ENCODE measurements at regions not wholly inside any gene's neighbourhood (a gene's known extent, or its start where the extent isn't known, plus 50 kb on each side); places are given as distances from the start of the nearest gene placed in this dataset.

DNA sequence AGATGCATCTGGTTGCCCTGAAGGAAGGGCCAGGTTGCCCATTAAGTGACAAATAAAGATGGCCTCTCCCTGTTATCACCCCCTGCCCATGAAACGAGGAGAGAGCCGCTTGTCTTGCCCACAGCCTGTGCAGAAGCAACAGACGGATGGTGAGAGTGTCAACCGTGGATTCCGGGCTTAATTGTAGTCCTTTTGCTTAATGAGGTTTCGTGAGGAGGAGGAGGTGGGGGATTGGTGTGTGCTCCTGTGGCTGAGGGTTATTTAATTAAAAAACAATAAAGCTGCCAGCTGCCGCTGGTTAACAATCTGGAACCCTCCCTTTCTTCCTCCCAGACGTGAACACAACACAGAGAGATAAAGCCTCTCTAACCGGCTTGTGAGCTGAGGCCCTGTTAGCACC lies 188.0 kb upstream of the PARD3B start:
- TF ChIP-seq ZNF311 (tag by site-specific recombination; IDR thresholded peaks at IDR 0.05; ENCODE audit: borderline replicate concordance) = no peak
- no peak for TF ChIP-seq ATF2 (tag by site-specific recombination; IDR thresholded peaks at IDR 0.05; ENCODE audit: low read depth)
- ChIA-PET CTCF (interaction anchor here (0.7 kb wide), 1 partner anchor 51 kb away, joined by 3 read pairs; no protein-coding TSS in a partner anchor), POLR2A (no interaction called here)
- H3K4me3 ChIP-seq (ENCODE audit: low read depth, low read length) = no peak overlapping the region
- no peaks in the 10 kb centered on the region for H3K36me3 ChIP-seq (ENCODE audit: control insufficient read depth in 2 of 2, insufficient read depth in 1 of 2, low read length in 2 of 2)
- H3K4me1 ChIP-seq (ENCODE audit: control insufficient read depth, insufficient read depth, low read length) = no peaks in the 10 kb centered on the region
- H3K27ac ChIP-seq (ENCODE audit: extremely low read depth, low read depth, low read length) = no peak overlapping the region
- H3K9me3 ChIP-seq (ENCODE audit: control insufficient read depth, insufficient read depth, low read depth, low read length) = no peaks in the 10 kb centered on the region

GRCh38 chr2:204359076-204359475 lies 186.2 kb upstream of the PARD3B start:
- H3K9me3 ChIP-seq (ENCODE audit: control insufficient read depth, insufficient read depth, low read depth, low read length) = no peaks in the 10 kb centered on the region
- no peak overlapping the region for H3K27ac ChIP-seq (ENCODE audit: extremely low read depth, low read depth, low read length)
- no peak overlapping the region for H3K4me3 ChIP-seq (ENCODE audit: low read depth, low read length)
- ChIA-PET CTCF (no interaction called here), POLR2A (no interaction called here)
- H3K4me1 ChIP-seq (ENCODE audit: control insufficient read depth, insufficient read depth, low read length) = no peaks in the 10 kb centered on the region
- no peaks in the 10 kb centered on the region for H3K36me3 ChIP-seq (ENCODE audit: control insufficient read depth in 2 of 2, insufficient read depth in 1 of 2, low read length in 2 of 2)
- TF ChIP-seq TRIM28 (IDR thresholded peaks at IDR 0.05; ENCODE audit: borderline replicate concordance, low read length) = no peak
- no peak for TF ChIP-seq ZNF514 (tag by site-specific recombination; IDR thresholded peaks at IDR 0.05)
- TF ChIP-seq OSR2 (tag by site-specific recombination; IDR thresholded peaks at IDR 0.05) = no peak
- no peak for TF ChIP-seq ZNF473 (tag by site-specific recombination; IDR thresholded peaks at IDR 0.05)
- TF ChIP-seq ZIC2 (tag by site-specific recombination; IDR thresholded peaks at IDR 0.05) = no peak
- no peak for TF ChIP-seq HOXA7 (CRISPR knock-in tag; IDR thresholded peaks at IDR 0.05; ENCODE audit: borderline replicate concordance)
- TF ChIP-seq ZNF530 (tag by site-specific recombination; IDR thresholded peaks at IDR 0.05; ENCODE audit: low read depth) = no peak
- TF ChIP-seq ZNF23 (tag by site-specific recombination; IDR thresholded peaks at IDR 0.05; ENCODE audit: borderline replicate concordance) = no peak
- TF ChIP-seq KLF17 (tag by site-specific recombination; IDR thresholded peaks at IDR 0.05) = no peak
- TF ChIP-seq TCF7L2 (IDR thresholded peaks at IDR 0.05; ENCODE audit: borderline replicate concordance, low read depth, low read length) = no peak
- TF ChIP-seq ZNF571 (tag by site-specific recombination; IDR thresholded peaks at IDR 0.05) = no peak
- TF ChIP-seq ZNF48 (tag by site-specific recombination; IDR thresholded peaks at IDR 0.05) = no peak
- no peak for TF ChIP-seq ZNF248 (tag by site-specific recombination; IDR thresholded peaks at IDR 0.05)
- no peak for TF ChIP-seq ZNF394 (tag by site-specific recombination; IDR thresholded peaks at IDR 0.05; ENCODE audit: borderline replicate concordance)
- TF ChIP-seq ZNF37A (tag by site-specific recombination; IDR thresholded peaks at IDR 0.05) = no peak

DNA sequence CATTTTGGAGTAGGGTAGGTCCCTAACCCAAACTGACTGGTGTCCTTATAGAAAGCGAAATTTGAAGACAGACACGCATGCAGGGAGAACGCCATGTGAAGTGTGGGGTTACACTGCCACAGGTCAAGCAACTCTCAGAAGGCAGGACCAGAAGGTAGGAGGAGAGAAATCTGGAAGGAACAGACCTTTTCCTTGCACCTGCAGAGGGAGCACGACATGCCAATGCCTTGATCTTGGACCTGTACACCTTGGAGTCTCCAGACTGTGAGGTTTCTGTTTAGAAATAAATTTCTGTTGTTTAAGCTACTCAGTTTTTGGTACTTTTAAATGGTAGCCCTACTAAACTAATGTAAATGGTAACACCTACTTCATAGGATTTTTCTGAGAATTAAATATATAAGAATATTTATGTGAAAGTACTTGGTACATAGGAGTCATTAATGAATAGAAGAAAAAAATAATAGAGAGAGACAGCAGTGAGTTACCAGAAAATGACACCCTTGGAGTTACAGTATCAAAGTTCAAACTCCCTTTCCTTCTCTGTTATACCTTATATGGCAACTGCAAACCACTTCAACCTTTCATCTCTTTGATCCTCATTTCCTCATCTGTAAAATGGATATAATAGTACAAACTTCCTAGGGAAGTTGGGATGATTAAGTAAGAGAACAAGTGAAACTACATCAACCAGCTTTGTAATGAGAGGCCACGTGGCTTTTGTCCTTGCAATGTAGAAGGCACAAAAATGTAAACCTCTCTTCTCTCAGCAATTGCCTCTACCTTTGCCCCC lies 184.9 kb upstream of the PARD3B start:
- Histone ChIP-seq H3K4me3 (ENCODE audit: low read depth, low read length) (no peak overlapping the region), H3K36me3 (ENCODE audit: control insufficient read depth in 2 of 2, insufficient read depth in 1 of 2, low read length in 2 of 2) (no peaks in the 10 kb centered on the region), H3K4me1 (ENCODE audit: control insufficient read depth, insufficient read depth, low read length) (no peaks in the 10 kb centered on the region), H3K9me3 (ENCODE audit: control insufficient read depth, insufficient read depth, low read depth, low read length) (no peaks in the 10 kb centered on the region), H3K27ac (ENCODE audit: extremely low read depth, low read depth, low read length) (no peak overlapping the region)
- ChIA-PET POLR2A (no interaction called here), CTCF (no interaction called here)
- TF ChIP-seq, protein P1, sequence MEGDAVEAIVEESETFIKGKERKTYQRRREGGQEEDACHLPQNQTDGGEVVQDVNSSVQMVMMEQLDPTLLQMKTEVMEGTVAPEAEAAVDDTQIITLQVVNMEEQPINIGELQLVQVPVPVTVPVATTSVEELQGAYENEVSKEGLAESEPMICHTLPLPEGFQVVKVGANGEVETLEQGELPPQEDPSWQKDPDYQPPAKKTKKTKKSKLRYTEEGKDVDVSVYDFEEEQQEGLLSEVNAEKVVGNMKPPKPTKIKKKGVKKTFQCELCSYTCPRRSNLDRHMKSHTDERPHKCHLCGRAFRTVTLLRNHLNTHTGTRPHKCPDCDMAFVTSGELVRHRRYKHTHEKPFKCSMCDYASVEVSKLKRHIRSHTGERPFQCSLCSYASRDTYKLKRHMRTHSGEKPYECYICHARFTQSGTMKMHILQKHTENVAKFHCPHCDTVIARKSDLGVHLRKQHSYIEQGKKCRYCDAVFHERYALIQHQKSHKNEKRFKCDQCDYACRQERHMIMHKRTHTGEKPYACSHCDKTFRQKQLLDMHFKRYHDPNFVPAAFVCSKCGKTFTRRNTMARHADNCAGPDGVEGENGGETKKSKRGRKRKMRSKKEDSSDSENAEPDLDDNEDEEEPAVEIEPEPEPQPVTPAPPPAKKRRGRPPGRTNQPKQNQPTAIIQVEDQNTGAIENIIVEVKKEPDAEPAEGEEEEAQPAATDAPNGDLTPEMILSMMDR (tag by site-specific recombination; IDR thresholded peaks at IDR 0.05) = no peak
- TF ChIP-seq, protein P2, sequence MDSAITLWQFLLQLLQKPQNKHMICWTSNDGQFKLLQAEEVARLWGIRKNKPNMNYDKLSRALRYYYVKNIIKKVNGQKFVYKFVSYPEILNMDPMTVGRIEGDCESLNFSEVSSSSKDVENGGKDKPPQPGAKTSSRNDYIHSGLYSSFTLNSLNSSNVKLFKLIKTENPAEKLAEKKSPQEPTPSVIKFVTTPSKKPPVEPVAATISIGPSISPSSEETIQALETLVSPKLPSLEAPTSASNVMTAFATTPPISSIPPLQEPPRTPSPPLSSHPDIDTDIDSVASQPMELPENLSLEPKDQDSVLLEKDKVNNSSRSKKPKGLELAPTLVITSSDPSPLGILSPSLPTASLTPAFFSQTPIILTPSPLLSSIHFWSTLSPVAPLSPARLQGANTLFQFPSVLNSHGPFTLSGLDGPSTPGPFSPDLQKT (IDR thresholded peaks at IDR 0.05; ENCODE audit: borderline replicate concordance, low read depth, low read length) = no peak
- no peak for TF ChIP-seq PATZ1 (tag by site-specific recombination; IDR thresholded peaks at IDR 0.05)
- TF ChIP-seq ZNF366 (tag by site-specific recombination; conservative IDR thresholded peaks at IDR 0.05) = no peak
- TF ChIP-seq, protein P3, sequence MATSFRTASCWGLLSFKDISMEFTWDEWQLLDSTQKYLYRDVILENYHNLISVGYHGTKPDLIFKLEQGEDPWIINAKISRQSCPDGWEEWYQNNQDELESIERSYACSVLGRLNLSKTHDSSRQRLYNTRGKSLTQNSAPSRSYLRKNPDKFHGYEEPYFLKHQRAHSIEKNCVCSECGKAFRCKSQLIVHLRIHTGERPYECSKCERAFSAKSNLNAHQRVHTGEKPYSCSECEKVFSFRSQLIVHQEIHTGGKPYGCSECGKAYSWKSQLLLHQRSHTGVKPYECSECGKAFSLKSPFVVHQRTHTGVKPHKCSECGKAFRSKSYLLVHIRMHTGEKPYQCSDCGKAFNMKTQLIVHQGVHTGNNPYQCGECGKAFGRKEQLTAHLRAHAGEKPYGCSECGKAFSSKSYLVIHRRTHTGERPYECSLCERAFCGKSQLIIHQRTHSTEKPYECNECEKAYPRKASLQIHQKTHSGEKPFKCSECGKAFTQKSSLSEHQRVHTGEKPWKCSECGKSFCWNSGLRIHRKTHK (tag by site-specific recombination; IDR thresholded peaks at IDR 0.05) = no peak
- TF ChIP-seq ZNF223 (tag by site-specific recombination; IDR thresholded peaks at IDR 0.05) = no peak

Data from HEK293 (cell line).